ENCODE measurements at regions not wholly inside any gene's neighbourhood (a gene's known extent, or its start where the extent isn't known, plus 50 kb on each side); places are given as distances from the start of the nearest gene placed in this dataset.

DNA sequence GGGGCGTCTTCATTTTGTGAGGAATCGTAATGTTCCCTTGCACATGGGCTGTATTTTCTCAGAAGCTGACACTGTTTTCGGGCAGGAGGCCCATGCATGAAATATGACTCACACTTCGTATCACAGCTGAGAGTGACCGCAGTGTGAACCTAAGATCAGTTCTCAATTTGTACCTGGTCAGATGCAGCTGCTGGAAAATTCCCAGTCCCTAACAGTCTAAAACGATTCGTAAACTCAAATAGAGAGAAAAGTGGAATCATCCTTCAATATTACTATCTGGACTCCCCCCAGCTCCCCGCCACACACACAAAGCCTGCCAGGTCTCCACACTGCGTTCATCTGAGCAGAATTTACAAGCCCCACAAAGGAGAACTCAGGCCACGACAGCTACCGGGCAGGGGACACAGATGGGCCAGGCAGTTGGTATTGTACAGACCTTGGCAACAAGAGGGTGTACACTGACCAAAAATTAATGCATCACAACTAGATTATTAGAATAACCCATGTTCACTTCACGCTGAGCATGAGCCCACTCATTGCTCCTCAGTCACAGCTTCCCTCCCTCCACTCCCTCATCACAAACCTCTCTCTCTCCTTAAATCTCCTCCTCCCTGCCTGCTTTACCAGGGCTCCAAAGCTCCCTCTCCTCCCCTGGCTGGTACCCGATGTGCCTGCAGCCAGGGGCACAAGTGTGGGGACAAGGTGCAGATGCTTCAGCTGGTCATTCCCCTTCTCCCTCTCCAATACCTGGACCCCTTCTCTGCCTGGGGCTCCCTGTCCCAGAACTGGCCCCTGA lies 488.4 kb downstream of the PREX1 start (continued):
- TF ChIP-seq, protein P1, sequence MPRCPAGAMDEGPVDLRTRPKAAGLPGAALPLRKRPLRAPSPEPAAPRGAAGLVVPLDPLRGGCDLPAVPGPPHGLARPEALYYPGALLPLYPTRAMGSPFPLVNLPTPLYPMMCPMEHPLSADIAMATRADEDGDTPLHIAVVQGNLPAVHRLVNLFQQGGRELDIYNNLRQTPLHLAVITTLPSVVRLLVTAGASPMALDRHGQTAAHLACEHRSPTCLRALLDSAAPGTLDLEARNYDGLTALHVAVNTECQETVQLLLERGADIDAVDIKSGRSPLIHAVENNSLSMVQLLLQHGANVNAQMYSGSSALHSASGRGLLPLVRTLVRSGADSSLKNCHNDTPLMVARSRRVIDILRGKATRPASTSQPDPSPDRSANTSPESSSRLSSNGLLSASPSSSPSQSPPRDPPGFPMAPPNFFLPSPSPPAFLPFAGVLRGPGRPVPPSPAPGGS (IDR thresholded peaks at IDR 0.05; ENCODE audit: borderline replicate concordance, insufficient read depth, low read depth, low read length, poor library complexity, severe bottlenecking) = peak; percentile 85
- TF ChIP-seq POLR2A (IDR thresholded peaks at IDR 0.05; ENCODE audit: low read depth, low read length) = no peak
- TF ChIP-seq RELA (IDR thresholded peaks at IDR 0.05; ENCODE audit: borderline replicate concordance, partially characterized antibody) = peak; percentile 30
- no peak for TF ChIP-seq YY1 (IDR thresholded peaks at IDR 0.05; ENCODE audit: low read depth, low read length)
- 0 out of 2 replicates have a peak, but pooled peaks have one; percentile 11 for TF ChIP-seq ZNF24 (IDR thresholded peaks at IDR 0.05)

DNA sequence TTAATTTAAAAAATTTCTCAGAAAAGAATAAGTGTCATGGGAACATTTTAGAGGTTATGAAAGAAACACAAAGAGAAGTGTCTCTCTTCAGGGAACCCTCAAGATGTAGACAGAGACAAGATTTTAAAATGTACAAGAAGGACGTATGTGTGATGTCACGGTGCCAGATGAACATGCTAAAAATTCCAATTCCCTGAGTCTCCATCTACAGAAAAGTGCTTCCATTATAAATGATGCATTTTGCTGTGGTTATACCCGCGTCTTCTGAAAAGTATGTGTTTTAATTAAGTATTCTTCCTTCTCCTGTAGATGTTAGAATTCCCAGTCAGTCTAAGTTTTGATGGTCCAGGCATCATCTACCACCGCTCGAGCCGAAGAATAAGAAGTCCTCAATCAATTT lies 489.1 kb downstream of the PREX1 start:
- FAIRE-seq = no peak
- Histone ChIP-seq H3K36me3 (ENCODE audit: control insufficient read depth in 2 of 2, insufficient read depth in 2 of 2, low read length in 1 of 2) (no peaks in the 10 kb centered on the region), H3K4me3 (no peak overlapping the region), H2AFZ (ENCODE audit: control insufficient read depth, low read depth, low read length) (no peak overlapping the region), H3K79me2 (ENCODE audit: control insufficient read depth, insufficient read depth, low read length) (no peaks in the 10 kb centered on the region), H3K9me3 (replicated peaks; ENCODE audit: control insufficient read depth, insufficient read depth, low read length) (no peaks in the 10 kb centered on the region), H3K27me3 (replicated peaks in 1 of 2; ENCODE audit: control insufficient read depth in 2 of 2, insufficient read depth in 2 of 2, low read length in 1 of 2) (no peaks in the 10 kb centered on the region), H3K27ac (ENCODE audit: control insufficient read depth, insufficient read depth) (no peak overlapping the region), H4K20me1 (ENCODE audit: control insufficient read depth, insufficient read depth) (no peaks in the 10 kb centered on the region), H3K4me2 (ENCODE audit: control insufficient read depth, insufficient read depth) (no peak overlapping the region), H3K4me1 (ENCODE audit: control insufficient read depth, insufficient read depth, low read length) (peaks cover 22% of the 10 kb centered on the region), H3K9ac (ENCODE audit: control insufficient read depth, insufficient read depth, low read length) (no peak overlapping the region)
- no TSS peak for BruUV-seq (replicated peaks)
- DNase-seq (ENCODE audit: low read depth, low spot score) = no peak
- SMC1A ChIA-PET (ENCODE audit: uncharacterized antibody, unreplicated experiment) = interaction anchor here (0.6 to 3.6 kb wide), 6 partner anchors 16 to 738 kb away, joined by 3 to 19 read pairs (median 3); no protein-coding TSS in a partner anchor
- RAD21 ChIA-PET (ENCODE audit: unreplicated experiment) = interaction anchor here (0.7 to 2.5 kb wide), 6 partner anchors 9 to 281 kb away, joined by 3 to 20 read pairs (median 6); no protein-coding TSS in a partner anchor
- no peak for ATAC-seq
- POLR2A ChIA-PET = interaction anchor here (0.7 to 3.0 kb wide), 3 partner anchors 8 to 282 kb away, joined by 3 to 11 read pairs (median 7); no protein-coding TSS in a partner anchor
- CTCF ChIA-PET = interaction anchor here (0.6 to 2.1 kb wide), 7 partner anchors 9 to 342 kb away, joined by 3 to 9 read pairs (median 4); no protein-coding TSS in a partner anchor
- WGBS (ENCODE audit: insufficient coverage, insufficient replicate concordance, low lambda C conversion rate, missing lambda C conversion rate) = 81% methylated on average over 7 of the region's 7 CpGs
- in situ Hi-C loops (cut with MboI) = no loop called here
- intact Hi-C loops (cut with micrococcal nuclease; ENCODE audit: unreplicated experiment) = no loop called here
- TF ChIP-seq BHLHE40 (IDR thresholded peaks at IDR 0.05; ENCODE audit: borderline replicate concordance in 1 of 2, low read depth in 2 of 2, low read length in 1 of 2) (no peak), BCL11A (IDR thresholded peaks at IDR 0.05; ENCODE audit: low read depth, low read length) (no peak), ZNF384 (IDR thresholded peaks at IDR 0.05; ENCODE audit: borderline replicate concordance, low read depth, low read length) (no peak), PAX5 (IDR thresholded peaks at IDR 0.05; ENCODE audit: borderline replicate concordance, low read depth, low read length) (no peak), ZNF207 (IDR thresholded peaks at IDR 0.05; ENCODE audit: borderline replicate concordance) (no peak), ETV6 (conservative IDR thresholded peaks at IDR 0.05 in 1 of 2, IDR thresholded peaks at IDR 0.05 in 1 of 2; ENCODE audit: borderline replicate concordance in 1 of 2, low read depth in 1 of 2) (no peak)
- TF ChIP-seq, protein P2, sequence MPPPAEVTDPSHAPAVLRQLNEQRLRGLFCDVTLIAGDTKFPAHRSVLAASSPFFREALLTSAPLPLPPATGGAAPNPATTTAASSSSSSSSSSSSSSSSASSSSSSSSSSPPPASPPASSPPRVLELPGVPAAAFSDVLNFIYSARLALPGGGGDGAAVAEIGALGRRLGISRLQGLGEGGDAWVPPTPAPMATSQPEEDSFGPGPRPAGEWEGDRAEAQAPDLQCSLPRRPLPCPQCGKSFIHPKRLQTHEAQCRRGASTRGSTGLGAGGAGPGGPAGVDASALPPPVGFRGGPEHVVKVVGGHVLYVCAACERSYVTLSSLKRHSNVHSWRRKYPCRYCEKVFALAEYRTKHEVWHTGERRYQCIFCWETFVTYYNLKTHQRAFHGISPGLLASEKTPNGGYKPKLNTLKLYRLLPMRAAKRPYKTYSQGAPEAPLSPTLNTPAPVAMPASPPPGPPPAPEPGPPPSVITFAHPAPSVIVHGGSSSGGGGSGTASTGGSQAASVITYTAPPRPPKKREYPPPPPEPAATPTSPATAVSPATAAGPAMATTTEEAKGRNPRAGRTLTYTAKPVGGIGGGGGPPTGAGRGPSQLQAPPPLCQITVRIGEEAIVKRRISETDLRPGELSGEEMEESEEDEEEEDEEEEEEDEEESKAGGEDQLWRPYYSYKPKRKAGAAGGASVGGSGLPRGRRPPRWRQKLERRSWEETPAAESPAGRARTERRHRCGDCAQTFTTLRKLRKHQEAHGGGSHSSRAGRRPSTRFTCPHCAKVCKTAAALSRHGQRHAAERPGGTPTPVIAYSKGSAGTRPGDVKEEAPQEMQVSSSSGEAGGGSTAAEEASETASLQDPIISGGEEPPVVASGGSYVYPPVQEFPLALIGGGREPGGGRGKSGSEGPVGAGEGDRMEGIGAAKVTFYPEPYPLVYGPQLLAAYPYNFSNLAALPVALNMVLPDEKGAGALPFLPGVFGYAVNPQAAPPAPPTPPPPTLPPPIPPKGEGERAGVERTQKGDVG (CRISPR knock-in tag; IDR thresholded peaks at IDR 0.05) = no peak
- TF ChIP-seq, protein P3, sequence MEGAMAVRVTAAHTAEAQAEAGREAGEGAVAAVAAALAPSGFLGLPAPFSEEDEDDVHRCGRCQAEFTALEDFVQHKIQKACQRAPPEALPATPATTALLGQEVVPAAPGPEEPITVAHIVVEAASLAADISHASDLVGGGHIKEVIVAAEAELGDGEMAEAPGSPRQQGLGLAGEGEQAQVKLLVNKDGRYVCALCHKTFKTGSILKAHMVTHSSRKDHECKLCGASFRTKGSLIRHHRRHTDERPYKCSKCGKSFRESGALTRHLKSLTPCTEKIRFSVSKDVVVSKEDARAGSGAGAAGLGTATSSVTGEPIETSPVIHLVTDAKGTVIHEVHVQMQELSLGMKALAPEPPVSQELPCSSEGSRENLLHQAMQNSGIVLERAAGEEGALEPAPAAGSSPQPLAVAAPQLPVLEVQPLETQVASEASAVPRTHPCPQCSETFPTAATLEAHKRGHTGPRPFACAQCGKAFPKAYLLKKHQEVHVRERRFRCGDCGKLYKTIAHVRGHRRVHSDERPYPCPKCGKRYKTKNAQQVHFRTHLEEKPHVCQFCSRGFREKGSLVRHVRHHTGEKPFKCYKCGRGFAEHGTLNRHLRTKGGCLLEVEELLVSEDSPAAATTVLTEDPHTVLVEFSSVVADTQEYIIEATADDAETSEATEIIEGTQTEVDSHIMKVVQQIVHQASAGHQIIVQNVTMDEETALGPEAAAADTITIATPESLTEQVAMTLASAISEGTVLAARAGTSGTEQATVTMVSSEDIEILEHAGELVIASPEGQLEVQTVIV (IDR thresholded peaks at IDR 0.05; ENCODE audit: borderline replicate concordance, partially characterized antibody) = no peak
